ENCODE measurements at regions not wholly inside any gene's neighbourhood (a gene's known extent, or its start where the extent isn't known, plus 50 kb on each side); places are given as distances from the start of the nearest gene placed in this dataset.

- no peak for TF ChIP-seq CTCF (IDR thresholded peaks at IDR 0.05; ENCODE audit: low read depth, low read length, missing control alignments)
- no peak for DNase-seq (ENCODE audit: low read depth)
Observed at GRCh38 chr22:49012712-49013395, 814.8 kb downstream of the BRD1 start.

GRCh38 chr22:49011769-49012648 is 815.7 kb downstream of the BRD1 start:
- H3K4me3 ChIP-seq (ENCODE audit: low read depth, low read length) = no peak overlapping the region
- TF ChIP-seq CTCF (IDR thresholded peaks at IDR 0.05; ENCODE audit: low read depth, low read length, missing control alignments) = no peak
- DNase-seq (ENCODE audit: low read depth) = no peak

More at GRCh38 chr22:49012712-49013395, 814.8 kb downstream of the BRD1 start:
- no peak overlapping the region for H3K4me3 ChIP-seq (ENCODE audit: low read depth, low read length)

- no peak for DNase-seq (ENCODE audit: low read depth)
- no peak overlapping the region for H3K4me3 ChIP-seq (ENCODE audit: low read depth, low read length)
- TF ChIP-seq CTCF (IDR thresholded peaks at IDR 0.05; ENCODE audit: low read depth, low read length, missing control alignments) = no peak
Observed at GRCh38 chr22:49011379-49011768, 816.3 kb downstream of the BRD1 start.

GRCh38 chr22:49010901-49011300 is 816.8 kb downstream of the BRD1 start:
- DNase-seq (ENCODE audit: low read depth) = no peak
- H3K4me3 ChIP-seq (ENCODE audit: low read depth, low read length) = no peak overlapping the region
- no peak for TF ChIP-seq CTCF (IDR thresholded peaks at IDR 0.05; ENCODE audit: low read depth, low read length, missing control alignments)

GRCh38 chr22:49010070-49010863 is 817.4 kb downstream of the BRD1 start:
- H3K4me3 ChIP-seq (ENCODE audit: low read depth, low read length) = no peak overlapping the region
- no peak for TF ChIP-seq CTCF (IDR thresholded peaks at IDR 0.05; ENCODE audit: low read depth, low read length, missing control alignments)
- DNase-seq (ENCODE audit: low read depth) = no peak

- DNase-seq (ENCODE audit: low read depth) = no peak
- no peak overlapping the region for H3K4me3 ChIP-seq (ENCODE audit: low read depth, low read length)
Observed at GRCh38 chr22:49009359-49010063, 818.2 kb downstream of the BRD1 start.

More at GRCh38 chr22:49009359-49010063, 818.2 kb downstream of the BRD1 start:
- TF ChIP-seq CTCF (IDR thresholded peaks at IDR 0.05; ENCODE audit: low read depth, low read length, missing control alignments) = no peak
